Caki2 (cell line): ENCODE measurements at regions not wholly inside any gene's neighbourhood (a gene's known extent, or its start where the extent isn't known, plus 50 kb on each side); places are given as distances from the start of the nearest gene placed in this dataset.

ENCODE experiments used
- DNase-seq: peaks from one replicate; pipeline ENCODE4 v3.0.0-alpha.2; 2015; ENCODE audit warnings: low read depth
- in situ Hi-C: cut with HindIII; loops from 2 replicates; pipeline ENCODE4 v1.10.0; 2016; ENCODE audit warnings: low sequenced_read_pairs, low pct_unique_long_range_greater_than_20kb, mixed read lengths

- DNase-seq = peak; percentile 30
- in situ Hi-C loops = no loop called here
Measured at GRCh38 chr9:114733816-114734215, 51.8 kb upstream of the TEX48 start.

- in situ Hi-C loops = no loop called here
Measured at GRCh38 chr9:114732823-114733222, 50.8 kb upstream of the TEX48 start.

More at GRCh38 chr9:114732823-114733222, 50.8 kb upstream of the TEX48 start:
- no peak for DNase-seq
